ENCODE measurements at regions not wholly inside any gene's neighbourhood (a gene's known extent, or its start where the extent isn't known, plus 50 kb on each side); places are given as distances from the start of the nearest gene placed in this dataset.

- TF ChIP-seq EZH2 (IDR thresholded peaks at IDR 0.05) (no peak), POLR2AphosphoS5 (IDR thresholded peaks at IDR 0.05; ENCODE audit: borderline replicate concordance, low read depth, low read length) (no peak)
Measured at GRCh38 chr6:4336778-4337442, 201.5 kb upstream of the ECI2 start.

Measured in SK-N-MC (cell line).